B cell (primary cell): ENCODE measurements at regions not wholly inside any gene's neighbourhood (a gene's known extent, or its start where the extent isn't known, plus 50 kb on each side); places are given as distances from the start of the nearest gene placed in this dataset.

Experiments
- ATAC-seq: fragments of 200-7000 bp; cut with Tn5 transposase; one replicate; pipeline ENCODE4 v1.10.0; 2021; ENCODE audit warnings: low read depth, mild to moderate bottlenecking, moderate number of reproducible peaks, moderate library complexity
- CTCF ChIA-PET: fragments of 350-600 bp; sonication (Branson Sonifier 250); formaldehyde crosslinking; loops from one replicate; lab custom pipeline; 2021; ENCODE audit warnings: antibody characterized with exemption, inconsistent platforms; lab: Charles Lee
- POLR2A ChIA-PET: fragments of 350-600 bp; sonication (Branson Sonifier 250); formaldehyde crosslinking; loops from one replicate; lab custom pipeline; 2021; ENCODE audit warnings: antibody characterized with exemption; lab: Charles Lee
- DNase-seq: peaks from one replicate; pipeline ENCODE4 v3.0.0; 2013
- H2AFZ ChIP-seq: 2 replicates; pipeline ENCODE4 v1.6.1; 2012; ENCODE audit warnings: mild to moderate bottlenecking, low read depth, low read length; ENCODE audit not compliant: insufficient read depth, poor library complexity, severe bottlenecking
- H3K27ac ChIP-seq, 2 donors: 1 replicate in 1 of 2; 2 replicates in 1 of 2; pipeline ENCODE4 v1.5.1; 2012 to 2013; ENCODE audit warnings: low read length in 2 of 2, mild to moderate bottlenecking in 2 of 2, moderate library complexity in 1 of 2
- H3K27me3 ChIP-seq, 4 experiments: fragments of 200-600 bp in 1 of 4; sonication (generic) in 1 of 4; replicated peaks in 1 of 4; 1 replicate in 2 of 4; 2 replicates in 2 of 4; pipeline versions ENCODE4 v1.6.1 to v1.7.0; 2013 to 2016; ENCODE audit warnings: low read length in 3 of 4, mild to moderate bottlenecking in 2 of 4, mixed read lengths in 1 of 4, moderate library complexity in 1 of 4; ENCODE audit not compliant: insufficient read depth in 4 of 4, control insufficient read depth in 3 of 4; ENCODE audit errors: control extremely low read depth in 1 of 4
- H3K36me3 ChIP-seq, 2 experiments: replicated peaks in 1 of 2; 1 replicate in 1 of 2; 2 replicates in 1 of 2; pipeline versions ENCODE4 v1.6.1 to v1.7.1; 2013; ENCODE audit warnings: low read length in 1 of 2; ENCODE audit not compliant: insufficient read depth in 2 of 2, control insufficient read depth in 1 of 2; ENCODE audit errors: control extremely low read depth in 1 of 2, extremely low read depth in 1 of 2
- H3K4me1 ChIP-seq, 2 donors: fragments of 200-600 bp in 1 of 2; sonication (generic) in 1 of 2; 1 replicate in 1 of 2; 2 replicates in 1 of 2; pipeline versions ENCODE4 v1.5.1 to v1.6.1; 2013 to 2017; ENCODE audit warnings: low read length in 2 of 2; ENCODE audit not compliant: control insufficient read depth in 2 of 2, insufficient read depth in 2 of 2
- H3K4me2 ChIP-seq: replicated peaks from 2 replicates; pipeline ENCODE3; 2012; ENCODE audit warnings: mild to moderate bottlenecking, low read depth, low read length; ENCODE audit not compliant: poor library complexity, severe bottlenecking
- H3K4me3 ChIP-seq, 5 experiments: fragments of 200-600 bp in 1 of 5; sonication (generic) in 1 of 5; 1 replicate in 3 of 5; 2 replicates in 2 of 5; pipeline versions ENCODE4 v1.5.1 to v1.7.0; 2011 to 2016; ENCODE audit warnings: low read length in 4 of 5, mild to moderate bottlenecking in 4 of 5, low read depth in 2 of 5, control low read depth in 1 of 5, moderate library complexity in 1 of 5; ENCODE audit not compliant: insufficient read depth in 1 of 5; ENCODE audit errors: control extremely low read depth in 1 of 5, extremely low read depth in 1 of 5
- H3K79me2 ChIP-seq: fragments of 200-600 bp; sonication (generic); one replicate; pipeline ENCODE4 v1.6.0; 2016; ENCODE audit warnings: low read length; ENCODE audit not compliant: control insufficient read depth, insufficient read depth
- H3K9ac ChIP-seq: fragments of 200-600 bp; sonication (generic); 2 replicates; pipeline ENCODE4 v1.6.1; 2017; ENCODE audit warnings: mild to moderate bottlenecking, low read length, moderate library complexity
- H3K9me3 ChIP-seq, 3 donors: one replicate each; pipeline versions ENCODE4 v1.6.1 to v1.7.1; 2013; ENCODE audit warnings: low read length in 2 of 3; ENCODE audit not compliant: control insufficient read depth in 2 of 3, insufficient read depth in 1 of 3; ENCODE audit errors: control extremely low read depth in 1 of 3
- H4K20me1 ChIP-seq: 2 replicates; pipeline ENCODE4 v1.6.0; 2012; ENCODE audit warnings: mild to moderate bottlenecking, low read length; ENCODE audit not compliant: insufficient read depth, control insufficient read depth, poor library complexity, severe bottlenecking
- H3K27ac Mint-ChIP-seq: one replicate; pipeline ENCODE4 v1.8.0; 2021; ENCODE audit warnings: mixed read lengths
- H3K27me3 Mint-ChIP-seq: one replicate; pipeline ENCODE4 v1.8.0; 2021; ENCODE audit warnings: mixed read lengths
- H3K4me1 Mint-ChIP-seq: one replicate; pipeline ENCODE4 v1.8.0; 2021; ENCODE audit warnings: mixed read lengths
- H3K4me3 Mint-ChIP-seq: one replicate; pipeline ENCODE4 v1.8.0; 2021; ENCODE audit warnings: mixed read lengths
- H3K9me3 Mint-ChIP-seq: one replicate; pipeline ENCODE4 v1.8.0; 2022; ENCODE audit warnings: mixed read lengths; ENCODE audit not compliant: insufficient read depth
- CTCF ChIP-seq: fragments of 200-600 bp; IDR thresholded peaks from one replicate; pipeline ENCODE4 v1.8.0; 2022; ENCODE audit warnings: antibody characterized with exemption, mild to moderate bottlenecking
- EZH2 ChIP-seq: IDR thresholded peaks from 2 replicates; pipeline ENCODE4 v1.6.1; 2012; ENCODE audit warnings: borderline replicate concordance, low read depth, mild to moderate bottlenecking, moderate library complexity, low read length; ENCODE audit not compliant: insufficient read depth, poor library complexity, severe bottlenecking
- WGBS: methylation state at CpG from one replicate; pipeline ENCODE4 v1.1.5; 2013; ENCODE audit warnings: missing lambda C conversion rate; ENCODE audit not compliant: insufficient coverage; 5-methylcytosine and 5-hydroxymethylcytosine counted together
- intact Hi-C: fragments of 100-400 bp; cut with micrococcal nuclease; formaldehyde crosslinking; loops from one replicate; pipeline ENCODE4 v1.10.0; 2022

- TF ChIP-seq EZH2 (no peak), CTCF (no peak)
- intact Hi-C loops = no loop called here
- ChIA-PET CTCF (no interaction called here), POLR2A (no interaction called here)
- no peak overlapping the region for H3K27ac ChIP-seq
- Mint-ChIP-seq H3K9me3 (no peaks in the 10 kb centered on the region), H3K4me3 (no peak overlapping the region), H3K4me1 (no peaks in the 10 kb centered on the region), H3K27ac (no peak overlapping the region), H3K27me3 (peaks cover 18% of the 10 kb centered on the region)
- no peak overlapping the region for H3K9ac ChIP-seq
- no peak overlapping the region for H3K4me2 ChIP-seq
- H2AFZ ChIP-seq = no peak overlapping the region
- WGBS = 88% methylated on average over 3 of the region's 3 CpGs
- H3K36me3 ChIP-seq = no peaks in the 10 kb centered on the region
- no peaks in the 10 kb centered on the region for H4K20me1 ChIP-seq
- no peak overlapping the region for H3K4me3 ChIP-seq
- no peaks in the 10 kb centered on the region for H3K9me3 ChIP-seq
- H3K27me3 ChIP-seq = peaks cover 0 to 4% (median 0%) of the 10 kb centered on the region in 4 experiments
- ATAC-seq (no peak), DNase-seq (no peak)
- no peaks in the 10 kb centered on the region for H3K4me1 ChIP-seq
- no peaks in the 10 kb centered on the region for H3K79me2 ChIP-seq
Measured at GRCh38 chr6:40928763-40929162, 110.3 kb downstream of the UNC5CL start.

GRCh38 chr6:40928307-40928706 is 110.7 kb downstream of the UNC5CL start:
- CTCF ChIA-PET = no interaction called here
- ATAC-seq = no peak
- no peaks in the 10 kb centered on the region for H3K36me3 ChIP-seq
- WGBS = 100% methylated on average over 1 of the region's 1 CpG
- TF ChIP-seq EZH2 (no peak), CTCF (no peak)
- no peak overlapping the region for H3K27ac ChIP-seq
- H3K4me3 ChIP-seq = no peak overlapping the region
- H3K27me3 Mint-ChIP-seq = peaks cover 13% of the 10 kb centered on the region
- no peaks in the 10 kb centered on the region for H3K9me3 ChIP-seq
- no peaks in the 10 kb centered on the region for H3K9me3 Mint-ChIP-seq
- H3K27ac Mint-ChIP-seq = no peak overlapping the region
- no peaks in the 10 kb centered on the region for H3K4me1 Mint-ChIP-seq
- intact Hi-C loops = no loop called here
- no peak overlapping the region for H3K9ac ChIP-seq
- H3K27me3 ChIP-seq = peaks cover 0 to 4% (median 0%) of the 10 kb centered on the region in 4 experiments
- no peak overlapping the region for H3K4me3 Mint-ChIP-seq
- DNase-seq = no peak
- H2AFZ ChIP-seq = no peak overlapping the region
- no peaks in the 10 kb centered on the region for H4K20me1 ChIP-seq
- H3K79me2 ChIP-seq = no peaks in the 10 kb centered on the region
- no peak overlapping the region for H3K4me2 ChIP-seq
- POLR2A ChIA-PET = no interaction called here
- H3K4me1 ChIP-seq = no peaks in the 10 kb centered on the region
